ENCODE measurements at regions not wholly inside any gene's neighbourhood (a gene's known extent, or its start where the extent isn't known, plus 50 kb on each side); places are given as distances from the start of the nearest gene placed in this dataset.

- TF ChIP-seq CTCF (IDR thresholded peaks at IDR 0.05; ENCODE audit: insufficient read depth, low read depth, low read length) (no peak), EZH2 (IDR thresholded peaks at IDR 0.05; ENCODE audit: insufficient read depth, low read length) (no peak)
Measured at GRCh38 chr10:36164556-36165504, 522.7 kb upstream of the FZD8 start.

All from astrocyte (in vitro differentiated cells and primary cell).